Peyer's patch (tissue), 4 donors: ENCODE measurements at regions not wholly inside any gene's neighbourhood (a gene's known extent, or its start where the extent isn't known, plus 50 kb on each side); places are given as distances from the start of the nearest gene placed in this dataset.
"Not testable (repeated sequence)": the region's sequence is repeated elsewhere in the genome, so short reads cannot be mapped to it uniquely, and the experiment has no call there.

ENCODE experiments used
- CTCF ChIP-seq, 6 experiments: fragments of 450-650 bp in 4 of 6; fragments of 200-600 bp in 2 of 6; sonication (generic) in 1 of 6; IDR thresholded peaks; one replicate each; pipeline ENCODE4 v1.5.1; 2017 to 2019; ENCODE audit warnings: antibody characterized with exemption in 6 of 6, mild to moderate bottlenecking in 3 of 6, moderate library complexity in 1 of 6
- POLR2A ChIP-seq, 2 donors: fragments of 450-650 bp; IDR thresholded peaks; one replicate each; pipeline ENCODE4 v1.5.1; 2017; ENCODE audit warnings: antibody characterized with exemption in 2 of 2, mild to moderate bottlenecking in 2 of 2, moderate library complexity in 2 of 2

- not testable (repeated sequence) for TF ChIP-seq CTCF, POLR2A (IDR thresholded peaks at IDR 0.05)
These were observed 59.6 kb downstream of the TANC2 start for GRCh38 chr17:63025637-63026036.
